ENCODE measurements at regions not wholly inside any gene's neighbourhood (a gene's known extent, or its start where the extent isn't known, plus 50 kb on each side); places are given as distances from the start of the nearest gene placed in this dataset.

GRCh38 chr14:84409435-84409834 is 1120.5 kb upstream of the FLRT2 start:
- no peak for DNase-seq (ENCODE audit: extremely low read depth, insufficient read length)
- TF ChIP-seq, protein P1, sequence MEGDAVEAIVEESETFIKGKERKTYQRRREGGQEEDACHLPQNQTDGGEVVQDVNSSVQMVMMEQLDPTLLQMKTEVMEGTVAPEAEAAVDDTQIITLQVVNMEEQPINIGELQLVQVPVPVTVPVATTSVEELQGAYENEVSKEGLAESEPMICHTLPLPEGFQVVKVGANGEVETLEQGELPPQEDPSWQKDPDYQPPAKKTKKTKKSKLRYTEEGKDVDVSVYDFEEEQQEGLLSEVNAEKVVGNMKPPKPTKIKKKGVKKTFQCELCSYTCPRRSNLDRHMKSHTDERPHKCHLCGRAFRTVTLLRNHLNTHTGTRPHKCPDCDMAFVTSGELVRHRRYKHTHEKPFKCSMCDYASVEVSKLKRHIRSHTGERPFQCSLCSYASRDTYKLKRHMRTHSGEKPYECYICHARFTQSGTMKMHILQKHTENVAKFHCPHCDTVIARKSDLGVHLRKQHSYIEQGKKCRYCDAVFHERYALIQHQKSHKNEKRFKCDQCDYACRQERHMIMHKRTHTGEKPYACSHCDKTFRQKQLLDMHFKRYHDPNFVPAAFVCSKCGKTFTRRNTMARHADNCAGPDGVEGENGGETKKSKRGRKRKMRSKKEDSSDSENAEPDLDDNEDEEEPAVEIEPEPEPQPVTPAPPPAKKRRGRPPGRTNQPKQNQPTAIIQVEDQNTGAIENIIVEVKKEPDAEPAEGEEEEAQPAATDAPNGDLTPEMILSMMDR (IDR thresholded peaks at IDR 0.05; ENCODE audit: insufficient read depth, low read length, poor library complexity, severe bottlenecking), result no peak
- H3K4me3 ChIP-seq (replicated peaks; ENCODE audit: low read depth, low read length), result no peak overlapping the region

GRCh38 chr14:84410344-84410743 is 1119.6 kb upstream of the FLRT2 start:
- TF ChIP-seq, protein P1 (IDR thresholded peaks at IDR 0.05; ENCODE audit: insufficient read depth, low read length, poor library complexity, severe bottlenecking), result no peak
- Histone ChIP-seq H3K4me3 (replicated peaks; ENCODE audit: low read depth, low read length) (no peak overlapping the region), H3K36me3 (ENCODE audit: control insufficient read depth, insufficient read depth, low read length) (no peaks in the 10 kb centered on the region), H3K27me3 (replicated peaks; ENCODE audit: control insufficient read depth, insufficient read depth, low read length) (no peaks in the 10 kb centered on the region)
- no peak for DNase-seq (ENCODE audit: extremely low read depth, insufficient read length)

More at GRCh38 chr14:84409435-84409834, 1120.5 kb upstream of the FLRT2 start:
- Histone ChIP-seq H3K36me3 (ENCODE audit: control insufficient read depth, insufficient read depth, low read length) (no peaks in the 10 kb centered on the region), H3K27me3 (replicated peaks; ENCODE audit: control insufficient read depth, insufficient read depth, low read length) (no peaks in the 10 kb centered on the region)

DNA sequence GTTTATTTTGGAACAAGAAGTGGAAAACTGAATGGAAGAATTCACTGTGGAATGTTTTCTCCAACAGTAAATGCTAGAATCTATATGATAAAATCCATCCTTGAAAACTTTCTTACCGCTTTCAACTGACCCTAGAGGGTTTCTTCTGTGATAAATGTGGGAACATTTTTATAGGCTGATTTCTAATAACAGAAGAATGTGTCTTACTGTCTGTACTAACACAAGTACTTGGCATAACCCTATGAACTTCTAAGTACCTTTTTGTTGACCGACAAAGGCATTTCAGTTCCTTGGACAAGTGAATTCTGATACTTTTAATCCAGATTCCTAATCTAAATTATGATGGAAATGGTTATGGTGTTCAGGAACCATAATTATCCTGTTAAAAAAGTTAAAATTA is 1109.7 kb upstream of the FLRT2 start:
- Histone ChIP-seq H3K4me3 (replicated peaks; ENCODE audit: low read depth, low read length) (no peak overlapping the region), H3K36me3 (ENCODE audit: control insufficient read depth, insufficient read depth, low read length) (no peaks in the 10 kb centered on the region), H3K27me3 (replicated peaks; ENCODE audit: control insufficient read depth, insufficient read depth, low read length) (no peaks in the 10 kb centered on the region)
- TF ChIP-seq, protein P1 (IDR thresholded peaks at IDR 0.05; ENCODE audit: insufficient read depth, low read length, poor library complexity, severe bottlenecking), result no peak
- DNase-seq (ENCODE audit: extremely low read depth, insufficient read length), result no peak

GRCh38 chr14:84421621-84422020 is 1108.3 kb upstream of the FLRT2 start:
- no peak for DNase-seq (ENCODE audit: extremely low read depth, insufficient read length)
- TF ChIP-seq, protein P1 (IDR thresholded peaks at IDR 0.05; ENCODE audit: insufficient read depth, low read length, poor library complexity, severe bottlenecking), result no peak
- H3K36me3 ChIP-seq (ENCODE audit: control insufficient read depth, insufficient read depth, low read length), result no peaks in the 10 kb centered on the region
- H3K27me3 ChIP-seq (replicated peaks; ENCODE audit: control insufficient read depth, insufficient read depth, low read length), result no peaks in the 10 kb centered on the region
- no peak overlapping the region for H3K4me3 ChIP-seq (replicated peaks; ENCODE audit: low read depth, low read length)

GRCh38 chr14:84425968-84426367 is 1104.0 kb upstream of the FLRT2 start:
- Histone ChIP-seq H3K27me3 (replicated peaks; ENCODE audit: control insufficient read depth, insufficient read depth, low read length) (no peaks in the 10 kb centered on the region), H3K4me3 (replicated peaks; ENCODE audit: low read depth, low read length) (no peak overlapping the region)
- TF ChIP-seq, protein P1 (IDR thresholded peaks at IDR 0.05; ENCODE audit: insufficient read depth, low read length, poor library complexity, severe bottlenecking), result no peak

DNA sequence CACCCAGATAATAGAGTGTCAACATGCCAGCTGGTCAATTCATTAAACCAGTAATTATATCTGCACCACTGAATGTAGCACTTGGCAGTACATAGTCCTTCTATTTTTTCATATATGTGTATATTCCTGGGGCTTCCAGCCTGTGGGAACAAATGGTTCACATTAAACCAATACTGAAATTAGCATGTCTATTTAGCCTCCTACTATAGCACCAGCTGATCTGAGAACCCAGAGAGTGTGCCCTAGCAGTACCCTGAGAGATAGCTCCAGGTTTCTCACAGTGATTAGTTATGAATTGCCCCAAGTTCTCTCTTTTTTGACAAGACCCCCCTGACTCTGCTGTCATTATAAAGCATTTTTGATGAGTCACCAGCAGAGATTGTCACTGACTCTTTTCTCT is 1097.3 kb upstream of the FLRT2 start:
- no peaks in the 10 kb centered on the region for H3K27me3 ChIP-seq (replicated peaks; ENCODE audit: control insufficient read depth, insufficient read depth, low read length)
- no peak for DNase-seq (ENCODE audit: extremely low read depth, insufficient read length)
- no peaks in the 10 kb centered on the region for H3K36me3 ChIP-seq (ENCODE audit: control insufficient read depth, insufficient read depth, low read length)
- TF ChIP-seq, protein P1 (IDR thresholded peaks at IDR 0.05; ENCODE audit: insufficient read depth, low read length, poor library complexity, severe bottlenecking), result no peak
- no peak overlapping the region for H3K4me3 ChIP-seq (replicated peaks; ENCODE audit: low read depth, low read length)

More at GRCh38 chr14:84425968-84426367, 1104.0 kb upstream of the FLRT2 start:
- no peak for DNase-seq (ENCODE audit: extremely low read depth, insufficient read length)
- no peaks in the 10 kb centered on the region for H3K36me3 ChIP-seq (ENCODE audit: control insufficient read depth, insufficient read depth, low read length)
